Daoy (cell line): ENCODE measurements at regions not wholly inside any gene's neighbourhood (a gene's known extent, or its start where the extent isn't known, plus 50 kb on each side); places are given as distances from the start of the nearest gene placed in this dataset.

ENCODE experiments used
- DNase-seq: peaks from one replicate; pipeline ENCODE4 v3.0.0-alpha.2; 2015; ENCODE audit warnings: low read depth

GRCh38 chr2:42933824-42934254, 141.5 kb upstream of the HAAO start:
- DNase-seq: peak; percentile 35

- no peak for DNase-seq
Measured at GRCh38 chr2:42932271-42933151, 140.1 kb upstream of the HAAO start.

- DNase-seq: peak; percentile 56
Measured at GRCh38 chr2:42931818-42932195, 139.4 kb upstream of the HAAO start.

- DNase-seq: peak; percentile 40
Measured at GRCh38 chr2:42931146-42931817, 138.9 kb upstream of the HAAO start.

GRCh38 chr2:42930025-42930581, 137.7 kb upstream of the HAAO start:
- peak; percentile 63 for DNase-seq

- DNase-seq: no peak
Measured at GRCh38 chr2:42929546-42930024, 137.2 kb upstream of the HAAO start.

- peak; percentile 45 for DNase-seq
Measured at GRCh38 chr2:42928692-42929545, 136.5 kb upstream of the HAAO start.

GRCh38 chr2:42928161-42928691, 135.8 kb upstream of the HAAO start:
- DNase-seq: no peak

GRCh38 chr2:42927334-42928160, 135.2 kb upstream of the HAAO start:
- no peak for DNase-seq

GRCh38 chr2:42926434-42927333, 134.3 kb upstream of the HAAO start:
- DNase-seq: no peak

GRCh38 chr2:42925742-42926433, 133.5 kb upstream of the HAAO start:
- no peak for DNase-seq

GRCh38 chr2:42924418-42924886, 132.1 kb upstream of the HAAO start:
- peak; percentile 71 for DNase-seq

GRCh38 chr2:42923580-42924417, 131.4 kb upstream of the HAAO start:
- DNase-seq: peak; percentile 35

- DNase-seq: no peak
Measured at GRCh38 chr2:42922790-42923579, 130.6 kb upstream of the HAAO start.

GRCh38 chr2:42922293-42922692, 129.9 kb upstream of the HAAO start:
- DNase-seq: no peak

GRCh38 chr2:42921721-42922120, 129.3 kb upstream of the HAAO start:
- DNase-seq: no peak

GRCh38 chr2:42921147-42921520, 128.8 kb upstream of the HAAO start:
- no peak for DNase-seq
